ENCODE measurements at regions not wholly inside any gene's neighbourhood (a gene's known extent, or its start where the extent isn't known, plus 50 kb on each side); places are given as distances from the start of the nearest gene placed in this dataset.
A peak's percentile ranks its signal among the peaks of the same experiment; 100 is the strongest.

DNA sequence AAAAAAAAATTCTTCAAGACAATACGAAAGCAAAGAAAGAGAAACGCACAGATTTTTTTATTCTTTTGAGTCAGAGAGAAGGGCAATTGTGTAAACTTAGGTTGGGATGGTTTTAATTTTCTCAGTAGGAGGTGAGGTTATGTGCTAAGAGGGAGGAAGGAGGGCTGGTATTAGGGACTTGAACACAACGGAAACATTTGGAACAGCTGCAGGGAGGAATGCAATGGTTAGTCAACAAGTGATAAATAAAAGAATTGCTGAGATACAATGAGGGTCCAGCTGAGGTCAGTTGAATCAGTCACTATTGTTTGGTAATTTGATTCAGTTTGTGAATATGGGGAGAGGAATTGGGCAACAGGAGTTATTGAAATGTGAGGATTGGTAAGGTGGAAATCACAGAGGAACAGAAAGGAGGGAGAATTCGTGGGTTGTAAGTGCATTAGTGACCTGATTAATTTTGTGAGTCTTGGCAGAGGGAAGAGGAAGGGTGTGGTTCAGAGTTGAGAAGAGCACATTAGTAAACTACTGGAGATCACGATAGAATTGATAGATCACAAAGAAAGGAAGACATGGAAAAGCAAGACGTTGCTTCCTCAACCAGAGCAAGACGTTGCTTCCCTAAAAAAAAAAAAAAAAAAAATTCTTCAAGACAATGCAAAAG lies 499.5 kb upstream of the SPRY2 start:
- Histone ChIP-seq H3K27me3 (replicated peaks) (no peaks in the 10 kb centered on the region), H3K36me3 (replicated peaks) (no peaks in the 10 kb centered on the region), H3K4me3 (ENCODE audit: low read depth, low read length) (no peak overlapping the region), H3K27ac (no peak overlapping the region)
- no peak for TF ChIP-seq CTCF (IDR thresholded peaks at IDR 0.05; ENCODE audit: low read depth, low read length, missing control alignments)
- in situ Hi-C loops (cut with HindIII; ENCODE audit: low pct_ligation_motif_present, low sequenced_read_pairs) = no loop called here
- DNase-seq = peak; percentile 27

GRCh38 chr13:80835902-80836301 lies 495.0 kb upstream of the SPRY2 start:
- Histone ChIP-seq H3K27ac (no peak overlapping the region), H3K36me3 (replicated peaks) (no peaks in the 10 kb centered on the region), H3K27me3 (replicated peaks) (no peaks in the 10 kb centered on the region), H3K4me3 (ENCODE audit: low read depth, low read length) (no peak overlapping the region)
- in situ Hi-C loops (cut with HindIII; ENCODE audit: low pct_ligation_motif_present, low sequenced_read_pairs) = no loop called here
- DNase-seq = no peak
- TF ChIP-seq CTCF (IDR thresholded peaks at IDR 0.05; ENCODE audit: low read depth, low read length, missing control alignments) = no peak

- H3K27me3 ChIP-seq (replicated peaks) = no peaks in the 10 kb centered on the region
- H3K36me3 ChIP-seq (replicated peaks) = no peaks in the 10 kb centered on the region
- in situ Hi-C loops (cut with HindIII; ENCODE audit: low pct_ligation_motif_present, low sequenced_read_pairs) = no loop called here
- no peak for TF ChIP-seq CTCF (IDR thresholded peaks at IDR 0.05; ENCODE audit: low read depth, low read length, missing control alignments)
- DNase-seq = no peak
- H3K27ac ChIP-seq = no peak overlapping the region
- H3K4me3 ChIP-seq (ENCODE audit: low read depth, low read length) = no peak overlapping the region
Measured at GRCh38 chr13:80830431-80830830, 489.5 kb upstream of the SPRY2 start.

DNA sequence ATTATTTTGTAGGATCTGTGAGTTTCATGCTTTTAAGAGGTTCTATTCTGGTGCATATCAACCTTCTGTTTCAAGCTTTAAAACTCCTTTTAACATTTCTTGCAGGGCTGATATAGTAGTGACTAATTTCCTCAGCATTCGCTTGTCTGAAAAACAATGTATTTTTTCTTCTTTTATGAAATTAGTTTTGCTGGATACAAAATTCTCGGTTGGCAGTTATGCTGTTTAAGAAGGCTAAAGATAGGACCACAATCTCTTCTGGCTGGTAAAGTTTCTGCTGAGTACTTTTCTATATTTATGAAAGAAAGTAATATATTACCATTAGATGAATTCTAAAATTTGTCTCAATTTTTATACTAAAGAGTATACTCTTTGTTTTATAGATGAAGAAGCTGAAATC lies 487.8 kb upstream of the SPRY2 start:
- in situ Hi-C loops (cut with HindIII; ENCODE audit: low pct_ligation_motif_present, low sequenced_read_pairs) = no loop called here
- no peak for DNase-seq
- Histone ChIP-seq H3K36me3 (replicated peaks) (no peaks in the 10 kb centered on the region), H3K27ac (no peak overlapping the region), H3K4me3 (ENCODE audit: low read depth, low read length) (no peak overlapping the region), H3K27me3 (replicated peaks) (no peaks in the 10 kb centered on the region)
- TF ChIP-seq CTCF (IDR thresholded peaks at IDR 0.05; ENCODE audit: low read depth, low read length, missing control alignments) = no peak

- no peaks in the 10 kb centered on the region for H3K36me3 ChIP-seq (replicated peaks)
- in situ Hi-C loops (cut with HindIII; ENCODE audit: low pct_ligation_motif_present, low sequenced_read_pairs) = no loop called here
- no peak overlapping the region for H3K4me3 ChIP-seq (ENCODE audit: low read depth, low read length)
- TF ChIP-seq CTCF (IDR thresholded peaks at IDR 0.05; ENCODE audit: low read depth, low read length, missing control alignments) = no peak
- H3K27ac ChIP-seq = no peak overlapping the region
- DNase-seq = no peak
- no peaks in the 10 kb centered on the region for H3K27me3 ChIP-seq (replicated peaks)
Measured at GRCh38 chr13:80825276-80825675, 484.4 kb upstream of the SPRY2 start.

- in situ Hi-C loops (cut with HindIII; ENCODE audit: low pct_ligation_motif_present, low sequenced_read_pairs) = no loop called here
- TF ChIP-seq CTCF (IDR thresholded peaks at IDR 0.05; ENCODE audit: low read depth, low read length, missing control alignments) = no peak
- Histone ChIP-seq H3K27ac (no peak overlapping the region), H3K27me3 (replicated peaks) (no peaks in the 10 kb centered on the region), H3K36me3 (replicated peaks) (no peaks in the 10 kb centered on the region), H3K4me3 (ENCODE audit: low read depth, low read length) (no peak overlapping the region)
- no peak for DNase-seq
Measured at GRCh38 chr13:80824229-80824628, 483.3 kb upstream of the SPRY2 start.
